VCaP (cell line): ENCODE measurements at regions not wholly inside any gene's neighbourhood (a gene's known extent, or its start where the extent isn't known, plus 50 kb on each side); places are given as distances from the start of the nearest gene placed in this dataset.

Experiments
- H3K27ac ChIP-seq: fragments of 450-650 bp; 2 replicates; pipeline ENCODE4 v1.5.1; 2017
- CTCF ChIP-seq: fragments of 450-650 bp; conservative IDR thresholded peaks from 2 replicates; pipeline ENCODE4 v1.5.1; 2017; ENCODE audit warnings: mild to moderate bottlenecking, moderate library complexity

- peak overlapping the region; percentile 51; the same call in 1 of the 2 replicates for H3K27ac ChIP-seq
- TF ChIP-seq CTCF = no peak
Observed at GRCh38 chr13:34076319-34076718, 258.4 kb downstream of the RFC3 start.

- peak overlapping the region; percentile 51; the same call in 1 of the 2 replicates for H3K27ac ChIP-seq
- peak; percentile 84 for TF ChIP-seq CTCF
Observed at GRCh38 chr13:34076943-34077703, 259.2 kb downstream of the RFC3 start.

- no peak for TF ChIP-seq CTCF
- no peak overlapping the region for H3K27ac ChIP-seq
Observed at GRCh38 chr13:34078334-34078999, 260.5 kb downstream of the RFC3 start.

GRCh38 chr13:34085204-34085603 lies 267.3 kb downstream of the RFC3 start:
- no peak for TF ChIP-seq CTCF

GRCh38 chr13:34086281-34086680 lies 268.3 kb downstream of the RFC3 start:
- no peak for TF ChIP-seq CTCF
- H3K27ac ChIP-seq = no peak overlapping the region

More at GRCh38 chr13:34085204-34085603, 267.3 kb downstream of the RFC3 start:
- H3K27ac ChIP-seq = no peak overlapping the region

- H3K27ac ChIP-seq = no peak overlapping the region
- no peak for TF ChIP-seq CTCF
Observed at GRCh38 chr13:34087791-34088190, 269.8 kb downstream of the RFC3 start.

- no peak overlapping the region for H3K27ac ChIP-seq
- TF ChIP-seq CTCF = no peak
Observed at GRCh38 chr13:34103854-34104253, 285.9 kb downstream of the RFC3 start.
